Stomach (tissue), 8 donors: ENCODE measurements at regions not wholly inside any gene's neighbourhood (a gene's known extent, or its start where the extent isn't known, plus 50 kb on each side); places are given as distances from the start of the nearest gene placed in this dataset.

ENCODE experiments used
- DNase-seq, 2 donors: peaks; one replicate each; pipeline versions ENCODE4 v3.0.0 to v3.0.0-alpha.2; 2013 to 2019
- H3K27ac ChIP-seq, 5 donors: fragments of 200-600 bp in 4 of 5; sonication (generic) in 4 of 5; one replicate each; pipeline ENCODE4 v1.5.1; 2013 to 2019; ENCODE audit warnings: mild to moderate bottlenecking in 1 of 5, moderate library complexity in 1 of 5
- H3K27me3 ChIP-seq, 3 donors: fragments of 200-600 bp; sonication (generic); one replicate each; pipeline ENCODE4 v1.5.1; 2017 to 2019; ENCODE audit warnings: mixed run types in 1 of 3
- H3K36me3 ChIP-seq, 4 donors: fragments of 200-600 bp; sonication (generic); 1 replicate in 3 of 4; 2 replicates in 1 of 4; pipeline ENCODE4 v1.5.1; 2016 to 2019
- H3K4me1 ChIP-seq, 4 donors: fragments of 200-600 bp; sonication (generic); one replicate each; pipeline ENCODE4 v1.5.1; 2016 to 2019
- H3K4me3 ChIP-seq, 4 donors: fragments of 200-600 bp; sonication (generic) in 3 of 4; one replicate each; pipeline ENCODE4 v1.5.1; 2016 to 2019; ENCODE audit warnings: mild to moderate bottlenecking in 1 of 4
- H3K9me3 ChIP-seq, 4 donors: fragments of 200-600 bp; sonication (generic); one replicate each; pipeline ENCODE4 v1.5.1; 2016 to 2019
- CTCF ChIP-seq, 7 experiments: fragments of 450-650 bp in 4 of 7; fragments of 200-600 bp in 3 of 7; sonication (generic) in 3 of 7; IDR thresholded peaks; one replicate each; pipeline ENCODE4 v1.5.1; 2016 to 2019; ENCODE audit warnings: antibody characterized with exemption in 7 of 7, control low read depth in 2 of 7, mild to moderate bottlenecking in 1 of 7
- EP300 ChIP-seq: sonication (generic); formaldehyde crosslinking; IDR thresholded peaks from one replicate; pipeline ENCODE4 v1.6.1; 2017; ENCODE audit warnings: antibody characterized with exemption
- POLR2A ChIP-seq, 4 donors: fragments of 450-650 bp; IDR thresholded peaks; one replicate each; pipeline ENCODE4 v1.6.1; 2016; ENCODE audit warnings: antibody characterized with exemption in 4 of 4, control low read depth in 2 of 4, mild to moderate bottlenecking in 1 of 4, moderate library complexity in 1 of 4
- POLR2AphosphoS5 ChIP-seq, 3 donors: sonication (generic); formaldehyde crosslinking; IDR thresholded peaks; one replicate each; pipeline ENCODE4 v1.6.1; 2016; ENCODE audit warnings: antibody characterized with exemption in 3 of 3
- WGBS, 5 donors: extraction: QIAGEN DNeasy Blood & Tissue Kit in 3 of 5; methylation state at CpG; one replicate each; pipeline versions ENCODE4 v1.1.5 to v1.1.7; 2013 to 2018; 5-methylcytosine and 5-hydroxymethylcytosine counted together
- intact Hi-C: fragments of 100-400 bp; cut with DNase I; formaldehyde crosslinking; loops from one replicate; pipeline ENCODE4 v1.15.1; 2023; ENCODE audit warnings: low total_unique reads
- small RNA-seq, 4 donors: library from RNA; depleted of rRNA; stranded (forward); fragments of <200 nt; gene quantifications; one replicate each; pipeline ENCODE3, GENCODE V24; 2016
- donor health status: healthy with polysubstance abuse.
- donor health status: Bipolar disorder and iron deficiency.
- donor health status: healthy.

- Histone ChIP-seq H3K27ac (no peak overlapping the region), H3K36me3 (no peaks in the 10 kb centered on the region), H3K4me1 (peaks cover 0 to 17% (median 4%) of the 10 kb centered on the region in 4 donors), H3K4me3 (no peak overlapping the region), H3K9me3 (no peaks in the 10 kb centered on the region), H3K27me3 (no peaks in the 10 kb centered on the region)
- 82 to 96% (median 95%) methylated on average over 4 of the region's 4 CpGs for WGBS, 5 donors
- TF ChIP-seq CTCF (IDR thresholded peaks at IDR 0.05) (no peak), EP300 (no peak), POLR2AphosphoS5 (IDR thresholded peaks at IDR 0.05) (no peak)
- no peak for DNase-seq
- intact Hi-C loops, result no loop called here
Measured at GRCh38 chr7:17242504-17242903, 55.9 kb upstream of the AHR start.

- peaks cover 0 to 2% (median under 1%) of the 10 kb centered on the region in 4 donors for H3K4me1 ChIP-seq
- H3K4me3 ChIP-seq, result no peak overlapping the region
- H3K27ac ChIP-seq, result no peak overlapping the region
- WGBS, 5 donors, result 92 to 97% (median 96%) methylated on average over 2 of the region's 2 CpGs
- H3K27me3 ChIP-seq, result no peaks in the 10 kb centered on the region
- no peaks in the 10 kb centered on the region for H3K36me3 ChIP-seq
- no peaks in the 10 kb centered on the region for H3K9me3 ChIP-seq
- TF ChIP-seq EP300 (no peak), CTCF (IDR thresholded peaks at IDR 0.05) (no peak), POLR2AphosphoS5 (IDR thresholded peaks at IDR 0.05) (no peak), POLR2A (IDR thresholded peaks at IDR 0.05) (no peak)
- no peak for DNase-seq
- intact Hi-C loops, result no loop called here
Measured at GRCh38 chr7:17244786-17245185, 53.7 kb upstream of the AHR start.

GRCh38 chr7:17247357-17247756 is 51.1 kb upstream of the AHR start:
- no peaks in the 10 kb centered on the region for H3K36me3 ChIP-seq
- TF ChIP-seq POLR2AphosphoS5 (IDR thresholded peaks at IDR 0.05), result no peak
- TF ChIP-seq POLR2A (IDR thresholded peaks at IDR 0.05), result no peak
- no peak for TF ChIP-seq EP300
- TF ChIP-seq CTCF (IDR thresholded peaks at IDR 0.05), result no peak
- intact Hi-C loops, result no loop called here
- H3K9me3 ChIP-seq, result no peaks in the 10 kb centered on the region
- no peaks in the 10 kb centered on the region for H3K4me1 ChIP-seq
- DNase-seq, result no peak
- no peak overlapping the region for H3K4me3 ChIP-seq
- 95 to 98% (median 97%) methylated on average over 6 of the region's 6 CpGs for WGBS, 5 donors
- no peaks in the 10 kb centered on the region for H3K27me3 ChIP-seq
- H3K27ac ChIP-seq, result no peak overlapping the region

- H3K4me3 ChIP-seq, result no peak overlapping the region
- H3K36me3 ChIP-seq, result no peaks in the 10 kb centered on the region
- WGBS, 5 donors, result 31 to 65% (median 41%) methylated on average over 2 of the region's 2 CpGs
- peak in 1 of 2 donors; percentile 20 for DNase-seq
- intact Hi-C loops, result no loop called here
- H3K9me3 ChIP-seq, result no peaks in the 10 kb centered on the region
- no peak for TF ChIP-seq POLR2A (IDR thresholded peaks at IDR 0.05)
- TF ChIP-seq CTCF (IDR thresholded peaks at IDR 0.05), result no peak
- no peak for TF ChIP-seq POLR2AphosphoS5 (IDR thresholded peaks at IDR 0.05)
- TF ChIP-seq EP300, result no peak
- no peak overlapping the region for H3K27ac ChIP-seq
- no peaks in the 10 kb centered on the region for H3K27me3 ChIP-seq
- H3K4me1 ChIP-seq, result no peaks in the 10 kb centered on the region
Measured at GRCh38 chr7:17248527-17248926, 49.9 kb upstream of the AHR start.

Small RNA genes in the stretch of these regions (small RNA-seq; reads per million reads assigned to genes)
- 0 reads per million in 4 donors for gene RF00017
